ENCODE measurements at regions not wholly inside any gene's neighbourhood (a gene's known extent, or its start where the extent isn't known, plus 50 kb on each side); places are given as distances from the start of the nearest gene placed in this dataset.
A peak's percentile ranks its signal among the peaks of the same experiment; 100 is the strongest.

- DNase-seq: no peak
- TF ChIP-seq GATA1 (IDR thresholded peaks at IDR 0.05; ENCODE audit: low read depth, low read length) (no peak), POLR2A (IDR thresholded peaks at IDR 0.05; ENCODE audit: low read length) (no peak)
Observed at GRCh38 chr13:34056733-34057258, 238.8 kb downstream of the RFC3 start.

DNA sequence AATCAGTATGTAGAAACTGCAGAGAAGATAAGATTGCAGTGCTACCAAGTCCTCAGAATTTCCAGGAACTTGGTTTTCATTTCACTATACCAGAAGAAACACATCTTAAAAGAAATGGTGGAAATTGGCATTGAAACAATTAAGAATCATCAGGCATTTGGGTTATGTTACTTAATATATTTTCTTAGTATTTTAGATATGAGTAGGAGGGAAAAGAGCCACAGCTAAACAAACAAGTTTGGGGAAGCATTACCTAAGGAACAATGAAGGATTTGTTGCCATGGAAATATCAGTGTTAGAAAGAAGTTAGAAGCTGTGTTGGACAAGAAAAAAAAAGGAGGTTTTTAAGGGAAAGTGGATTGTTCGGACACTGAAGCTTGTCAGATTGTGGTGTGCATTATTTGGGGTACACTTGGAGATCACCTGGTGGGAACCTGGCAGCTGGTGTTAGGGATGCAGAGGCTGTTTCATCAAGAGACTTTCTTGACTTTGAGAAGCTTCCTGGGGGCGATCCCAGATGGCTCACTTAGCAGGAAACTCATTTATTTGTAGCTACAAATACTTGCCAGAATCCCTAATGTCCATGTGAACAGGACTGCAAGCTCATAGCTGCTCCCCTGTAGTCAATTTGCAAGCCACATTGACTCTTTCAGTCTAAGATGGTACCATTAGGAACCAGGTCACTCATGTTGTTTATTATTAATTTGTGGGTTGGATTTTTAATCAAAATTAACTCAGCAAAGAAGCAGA is 246.7 kb downstream of the RFC3 start:
- DNase-seq: no peak
- TF ChIP-seq POLR2A (IDR thresholded peaks at IDR 0.05; ENCODE audit: low read length) (no peak), GATA1 (IDR thresholded peaks at IDR 0.05; ENCODE audit: low read depth, low read length) (no peak)

GRCh38 chr13:34065928-34066327 is 248.0 kb downstream of the RFC3 start:
- DNase-seq: no peak
- no peak for TF ChIP-seq POLR2A (IDR thresholded peaks at IDR 0.05; ENCODE audit: low read length)
- TF ChIP-seq GATA1 (IDR thresholded peaks at IDR 0.05; ENCODE audit: low read depth, low read length): no peak

GRCh38 chr13:34066344-34066743 is 248.4 kb downstream of the RFC3 start:
- TF ChIP-seq POLR2A (IDR thresholded peaks at IDR 0.05; ENCODE audit: low read length): no peak
- no peak for TF ChIP-seq GATA1 (IDR thresholded peaks at IDR 0.05; ENCODE audit: low read depth, low read length)

DNA sequence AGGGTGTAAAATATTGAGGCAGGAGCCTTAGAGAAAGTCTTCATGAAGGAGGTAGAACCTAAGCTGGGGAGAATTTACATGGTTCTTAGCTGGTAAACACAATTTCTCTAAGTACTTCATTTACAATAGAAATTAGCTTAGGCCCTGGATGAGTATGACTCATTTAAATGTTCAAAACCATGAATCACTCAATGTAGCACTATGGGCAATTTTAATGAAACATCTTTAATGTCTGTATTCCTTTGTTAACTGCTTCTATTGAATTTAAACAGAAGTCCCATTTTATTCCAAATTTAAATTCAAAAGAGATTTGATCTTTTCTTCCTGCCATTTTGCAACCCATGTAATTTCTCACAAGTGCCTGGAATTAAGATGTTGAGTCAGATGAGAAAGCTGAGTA is 252.1 kb downstream of the RFC3 start:
- DNase-seq: no peak

More at GRCh38 chr13:34066344-34066743, 248.4 kb downstream of the RFC3 start:
- DNase-seq: no peak

GRCh38 chr13:34070544-34071303 is 252.8 kb downstream of the RFC3 start:
- no peak for DNase-seq
- no peak for TF ChIP-seq GATA1 (IDR thresholded peaks at IDR 0.05; ENCODE audit: low read depth, low read length)
- TF ChIP-seq POLR2A (IDR thresholded peaks at IDR 0.05; ENCODE audit: low read length): no peak

More for the DNA sequence above, 252.1 kb downstream of the RFC3 start:
- TF ChIP-seq GATA1 (IDR thresholded peaks at IDR 0.05; ENCODE audit: low read depth, low read length) (no peak), POLR2A (IDR thresholded peaks at IDR 0.05; ENCODE audit: low read length) (no peak)

- TF ChIP-seq POLR2A (IDR thresholded peaks at IDR 0.05; ENCODE audit: low read length): no peak
- no peak for TF ChIP-seq GATA1 (IDR thresholded peaks at IDR 0.05; ENCODE audit: low read depth, low read length)
- no peak for DNase-seq
Observed at GRCh38 chr13:34076319-34076718, 258.4 kb downstream of the RFC3 start.

GRCh38 chr13:34076943-34077703 is 259.2 kb downstream of the RFC3 start:
- TF ChIP-seq GATA1 (IDR thresholded peaks at IDR 0.05; ENCODE audit: low read depth, low read length): no peak
- TF ChIP-seq POLR2A (IDR thresholded peaks at IDR 0.05; ENCODE audit: low read length): no peak
- DNase-seq: peak in 1 of 2 experiments; percentile 1

DNA sequence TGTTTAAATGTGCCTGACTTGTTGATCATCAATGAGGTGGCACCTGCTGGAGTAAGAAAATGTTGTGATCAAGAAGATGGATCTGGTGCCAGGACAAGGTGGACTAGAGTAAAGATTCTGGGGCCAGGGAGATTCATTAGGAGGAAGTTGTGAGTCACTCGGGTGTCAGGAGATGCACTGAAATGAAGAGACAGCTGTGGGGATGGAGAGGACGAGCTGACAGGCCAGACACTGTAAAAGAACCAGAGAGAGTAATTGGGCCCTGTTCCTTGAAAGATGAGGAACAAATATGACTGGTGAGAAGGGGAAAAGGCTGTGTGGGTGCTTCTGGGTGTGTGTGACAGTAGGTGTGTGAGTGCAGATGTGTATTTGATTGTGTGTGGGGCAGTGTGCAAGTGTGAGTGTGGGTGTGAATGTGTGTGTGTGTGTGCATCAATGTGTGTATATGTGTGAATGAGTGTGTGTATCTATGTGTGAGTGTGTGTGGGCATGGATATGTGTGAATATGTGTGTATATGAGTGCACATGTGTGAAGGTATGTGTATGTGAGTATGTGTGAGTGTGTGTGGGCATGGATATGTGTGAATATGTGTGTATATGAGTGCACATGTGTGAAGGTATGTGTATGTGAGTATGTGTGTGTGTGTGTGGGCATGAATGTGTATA is 260.5 kb downstream of the RFC3 start:
- DNase-seq: no peak
- TF ChIP-seq POLR2A (IDR thresholded peaks at IDR 0.05; ENCODE audit: low read length) (no peak), GATA1 (IDR thresholded peaks at IDR 0.05; ENCODE audit: low read depth, low read length) (no peak)

GRCh38 chr13:34085204-34085603 is 267.3 kb downstream of the RFC3 start:
- DNase-seq: no peak
- no peak for TF ChIP-seq POLR2A (IDR thresholded peaks at IDR 0.05; ENCODE audit: low read length)
- TF ChIP-seq GATA1 (IDR thresholded peaks at IDR 0.05; ENCODE audit: low read depth, low read length): no peak

DNA sequence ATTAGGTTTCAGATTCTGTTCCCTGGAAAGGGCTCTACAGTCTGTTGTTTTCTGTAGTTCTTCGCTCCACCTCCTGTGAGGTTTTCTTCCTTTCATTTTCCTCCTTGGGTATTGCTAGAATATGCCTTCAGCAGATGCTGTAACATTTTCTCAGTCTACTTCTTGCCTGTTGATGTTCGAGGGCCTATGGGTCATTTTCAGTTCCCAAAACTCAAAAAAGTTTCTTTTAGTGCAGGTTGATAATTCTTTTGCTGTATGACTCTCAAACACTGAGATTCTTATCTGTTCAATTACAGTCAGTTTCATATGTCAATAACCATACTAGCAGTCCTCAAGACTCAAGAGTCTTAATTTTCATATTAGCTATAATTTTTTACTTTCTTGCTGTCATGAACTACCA is 268.3 kb downstream of the RFC3 start:
- TF ChIP-seq GATA1 (IDR thresholded peaks at IDR 0.05; ENCODE audit: low read depth, low read length) (no peak), POLR2A (IDR thresholded peaks at IDR 0.05; ENCODE audit: low read length) (no peak)
- no peak for DNase-seq

GRCh38 chr13:34087791-34088190 is 269.8 kb downstream of the RFC3 start:
- no peak for DNase-seq
- TF ChIP-seq POLR2A (IDR thresholded peaks at IDR 0.05; ENCODE audit: low read length): no peak
- TF ChIP-seq GATA1 (IDR thresholded peaks at IDR 0.05; ENCODE audit: low read depth, low read length): no peak

DNA sequence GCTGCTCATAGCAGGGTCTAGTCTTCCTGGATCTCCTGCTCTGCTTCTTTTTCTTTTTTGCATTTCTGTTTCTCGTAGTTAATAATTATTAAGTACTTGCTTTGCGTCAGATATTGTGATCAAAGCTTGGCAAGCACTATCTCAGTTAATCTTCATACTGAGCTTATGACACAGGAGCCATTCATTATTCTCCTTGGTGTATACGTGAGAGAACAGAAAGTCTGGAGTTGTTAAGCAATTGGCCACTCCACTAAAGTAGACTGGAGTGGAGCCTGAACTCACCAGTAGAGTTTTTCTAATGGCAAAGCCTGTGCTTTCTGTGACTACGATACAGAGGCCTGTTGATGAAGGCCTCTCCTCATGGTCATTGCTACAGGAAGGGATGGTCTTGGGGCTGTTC is 285.9 kb downstream of the RFC3 start:
- TF ChIP-seq GATA1 (IDR thresholded peaks at IDR 0.05; ENCODE audit: low read depth, low read length) (no peak), POLR2A (IDR thresholded peaks at IDR 0.05; ENCODE audit: low read length) (no peak)
- no peak for DNase-seq

Data from erythroblast (primary cell).